HCT116 (cell line): ENCODE measurements at regions not wholly inside any gene's neighbourhood (a gene's known extent, or its start where the extent isn't known, plus 50 kb on each side); places are given as distances from the start of the nearest gene placed in this dataset.

ENCODE experiments used
- ATAC-seq: fragments of 200-7000 bp; cut with Tn5 transposase; 2 replicates; pipeline ENCODE4 v1.9.1; 2020; ENCODE audit warnings: mild to moderate bottlenecking, moderate library complexity
- BruUV-seq: library from RNA; stranded (reverse); fragments of 400-500 nt; replicated peaks from 2 replicates; lab custom pipeline; 2021; lab: Mats Ljungman, UMichigan
- CTCF ChIA-PET: fragments of 300-600 bp; sonication (Branson Sonifier 250); formaldehyde crosslinking; loops from one replicate; lab custom pipeline; 2021; ENCODE audit warnings: antibody characterized with exemption; lab: Charles Lee
- POLR2A ChIA-PET: fragments of 300-600, 350-600 bp; sonication (Branson Sonifier 250); formaldehyde crosslinking; loops from one replicate; lab custom pipeline; 2021; ENCODE audit warnings: antibody characterized with exemption; lab: Charles Lee
- RAD21 ChIA-PET, 2 experiments: fragments of 300-600 bp; sonication (Branson Sonifier 250); formaldehyde crosslinking; loops; one replicate each; lab custom pipeline; 2023; ENCODE audit warnings: low total read pairs in 2 of 2; ENCODE audit not compliant: uncharacterized antibody in 2 of 2, unreplicated experiment in 2 of 2, low non-redundant PET in 1 of 2; lab: Charles Lee
- DNase-seq: peaks from one replicate; pipeline ENCODE4 v3.0.0-alpha.2; 2010; ENCODE audit warnings: low read depth, low spot score
- H2AFZ ChIP-seq: fragments of 200-600 bp; shearing (Covaris generic), sonication (generic); 2 replicates; pipeline ENCODE4 v1.6.1; 2017; ENCODE audit warnings: low read depth, mixed run types, mixed read lengths, antibody characterized with exemption, low read length; ENCODE audit not compliant: poor library complexity, severe bottlenecking
- H3K27ac ChIP-seq: 2 replicates; pipeline ENCODE4 v1.5.1; 2012; ENCODE audit warnings: low read depth, low read length
- H3K27me3 ChIP-seq: fragments of 200-600 bp; sonication (generic); 2 replicates; pipeline ENCODE4 v1.6.1; 2016; ENCODE audit warnings: mixed run types, low read length, mixed read lengths; ENCODE audit not compliant: insufficient read depth
- H3K36me3 ChIP-seq, 2 experiments: fragments of 200-500 bp in 1 of 2; fragments of 200-600 bp in 1 of 2; sonication (Bioruptor generic) in 1 of 2; sonication (generic) in 1 of 2; 2 replicates each; pipeline versions ENCODE4 v1.5.1 to v1.6.1; 2014 to 2016; ENCODE audit warnings: low read length in 2 of 2, inconsistent platforms in 1 of 2, mixed read lengths in 1 of 2, mixed run types in 1 of 2; ENCODE audit not compliant: insufficient read depth in 2 of 2, control insufficient read depth in 1 of 2
- H3K4me1 ChIP-seq, 2 experiments: fragments of 200-600 bp in 1 of 2; sonication (generic) in 1 of 2; 2 replicates each; pipeline versions ENCODE4 v1.5.1 to v1.6.1; 2012 to 2017; ENCODE audit warnings: low read length in 2 of 2, inconsistent platforms in 1 of 2, mild to moderate bottlenecking in 1 of 2, mixed read lengths in 1 of 2, mixed run types in 1 of 2, moderate library complexity in 1 of 2; ENCODE audit not compliant: insufficient read depth in 2 of 2, control insufficient read depth in 1 of 2
- H3K4me2 ChIP-seq: fragments of 200-600 bp; sonication (generic); 2 replicates; pipeline ENCODE4 v1.6.1; 2017; ENCODE audit warnings: mixed run types, low read length, mixed read lengths
- H3K4me3 ChIP-seq, 2 experiments: fragments of 200-600 bp in 1 of 2; sonication (generic) in 1 of 2; replicated peaks in 1 of 2; 2 replicates each; pipeline ENCODE4 v1.5.1; 2011 to 2016; ENCODE audit warnings: low read length in 2 of 2, control low read depth in 1 of 2, low read depth in 1 of 2, mild to moderate bottlenecking in 1 of 2, mixed read lengths in 1 of 2, mixed run types in 1 of 2
- H3K79me2 ChIP-seq: fragments of 200-600 bp; sonication (generic); 2 replicates; pipeline ENCODE4 v1.6.1; 2017; ENCODE audit warnings: mild to moderate bottlenecking, mixed run types, low read length, moderate library complexity, mixed read lengths; ENCODE audit not compliant: insufficient read depth
- H3K9ac ChIP-seq: fragments of 200-600 bp; sonication (generic); 2 replicates; pipeline ENCODE4 v1.6.1; 2016; ENCODE audit warnings: low read length, mixed read lengths
- H3K9me2 ChIP-seq: fragments of 200-600 bp; sonication (generic), shearing (Covaris generic); 2 replicates; pipeline ENCODE4 v1.6.1; 2017; ENCODE audit warnings: mixed run types, mild to moderate bottlenecking, moderate library complexity; ENCODE audit not compliant: insufficient read depth
- H3K9me3 ChIP-seq, 2 experiments: fragments of 200-500 bp in 1 of 2; fragments of 200-600 bp in 1 of 2; sonication (Bioruptor generic) in 1 of 2; sonication (generic) in 1 of 2; 2 replicates each; pipeline ENCODE4 v1.6.1; 2014 to 2017; ENCODE audit warnings: low read length in 2 of 2, mixed read lengths in 2 of 2, inconsistent platforms in 1 of 2, low read depth in 1 of 2, mild to moderate bottlenecking in 1 of 2, mixed run types in 1 of 2, moderate library complexity in 1 of 2; ENCODE audit not compliant: control insufficient read depth in 1 of 2, insufficient read depth in 1 of 2
- H4K20me1 ChIP-seq: fragments of 200-600 bp; sonication (generic), shearing (Covaris generic); 2 replicates; pipeline ENCODE4 v1.6.1; 2017; ENCODE audit warnings: mixed run types, mild to moderate bottlenecking, moderate library complexity; ENCODE audit not compliant: insufficient read depth
- CBX3 ChIP-seq: IDR thresholded peaks from 2 replicates; pipeline ENCODE4 v1.6.1; 2012; ENCODE audit warnings: low read depth
- EGR1 ChIP-seq: IDR thresholded peaks from 2 replicates; pipeline ENCODE4 v1.6.1; 2012; ENCODE audit warnings: low read depth
- ELF1 ChIP-seq: IDR thresholded peaks from 2 replicates; pipeline ENCODE4 v1.6.1; 2012; ENCODE audit warnings: low read depth, borderline replicate concordance
- EZH2 ChIP-seq: fragments of 200-600 bp; sonication (generic); IDR thresholded peaks from 2 replicates; pipeline ENCODE4 v1.6.1; 2017; ENCODE audit warnings: antibody characterized with exemption, mixed run types
- EZH2phosphoT487 ChIP-seq: fragments of 200-600 bp; IDR thresholded peaks from 2 replicates; pipeline ENCODE4 v1.6.1; 2018; ENCODE audit warnings: antibody characterized with exemption, borderline replicate concordance
- POLR2AphosphoS5 ChIP-seq: IDR thresholded peaks from 2 replicates; pipeline ENCODE4 v1.6.1; 2011; ENCODE audit warnings: mild to moderate bottlenecking, low read depth, low read length, moderate library complexity
- RAD21 ChIP-seq: IDR thresholded peaks from 2 replicates; pipeline ENCODE4 v1.6.1; 2012; ENCODE audit warnings: low read depth, mild to moderate bottlenecking
- SIN3A ChIP-seq: IDR thresholded peaks from 2 replicates; pipeline ENCODE4 v1.6.1; 2012; ENCODE audit warnings: low read depth
- SP1 ChIP-seq: IDR thresholded peaks from 2 replicates; pipeline ENCODE4 v1.6.1; 2012; ENCODE audit warnings: low read depth
- YY1 ChIP-seq: IDR thresholded peaks from 2 replicates; pipeline ENCODE4 v1.6.1; 2011; ENCODE audit warnings: low read length, low read depth, moderate library complexity, mild to moderate bottlenecking; ENCODE audit not compliant: insufficient replicate concordance; ENCODE audit errors: extremely low read depth
- ZFX ChIP-seq: fragments of 450-650 bp; IDR thresholded peaks from 2 replicates; pipeline ENCODE4 v1.6.1; 2017
- intact Hi-C: fragments of 100-400 bp; cut with micrococcal nuclease; formaldehyde crosslinking; loops from 2 replicates; pipeline ENCODE4 v1.10.0; 2022
- TF ChIP-seq, protein P1 (sequence below): IDR thresholded peaks from 2 replicates; pipeline ENCODE4 v1.6.1; 2012
- TF ChIP-seq, protein P2 (sequence below): IDR thresholded peaks from 2 replicates; pipeline ENCODE4 v1.6.1; 2012; ENCODE audit warnings: low read depth
- TF ChIP-seq, protein P3 (sequence below): IDR thresholded peaks from 2 replicates; pipeline ENCODE4 v1.6.1; 2012

DNA sequence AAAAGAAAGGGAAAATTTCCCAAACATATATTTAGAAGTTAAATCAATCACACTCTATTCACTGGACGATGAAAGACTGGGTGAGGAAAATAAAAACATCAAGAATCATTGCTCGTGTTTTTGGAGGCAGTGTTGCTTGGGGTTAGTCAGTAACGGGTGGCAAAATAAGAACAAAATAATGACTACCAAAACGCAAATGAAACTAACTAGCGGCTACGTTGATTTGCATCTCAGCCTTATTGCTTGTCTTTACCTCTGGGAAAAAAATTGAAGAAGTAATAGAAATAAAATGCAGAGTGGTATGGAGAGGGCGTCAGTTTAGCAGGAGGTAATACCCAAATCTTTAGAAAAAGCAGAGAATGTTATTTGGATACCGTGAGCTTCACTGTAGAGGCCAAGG lies 86.4 kb upstream of the SORBS2 start:
- Histone ChIP-seq H3K9ac (no peak overlapping the region), H3K27me3 (no peaks in the 10 kb centered on the region), H3K4me2 (no peak overlapping the region), H3K79me2 (no peaks in the 10 kb centered on the region), H3K9me2 (no peaks in the 10 kb centered on the region), H3K4me3 (no peak overlapping the region), H3K4me1 (no peaks in the 10 kb centered on the region), H3K36me3 (no peaks in the 10 kb centered on the region), H3K27ac (no peak overlapping the region), H2AFZ (no peak overlapping the region), H4K20me1 (no peaks in the 10 kb centered on the region)
- ChIA-PET CTCF (interaction anchor here (1.3 kb wide), 1 partner anchor 9 kb away, joined by 4 read pairs; no protein-coding TSS in a partner anchor), POLR2A (no interaction called here)
- no peak for ATAC-seq
- no TSS peak for BruUV-seq
- intact Hi-C loops: no loop called here
- TF ChIP-seq RAD21: no peak
- no peak for TF ChIP-seq EZH2phosphoT487
- TF ChIP-seq ELF1: no peak
- TF ChIP-seq SP1: no peak
- no peak for TF ChIP-seq YY1
- TF ChIP-seq, protein P1, sequence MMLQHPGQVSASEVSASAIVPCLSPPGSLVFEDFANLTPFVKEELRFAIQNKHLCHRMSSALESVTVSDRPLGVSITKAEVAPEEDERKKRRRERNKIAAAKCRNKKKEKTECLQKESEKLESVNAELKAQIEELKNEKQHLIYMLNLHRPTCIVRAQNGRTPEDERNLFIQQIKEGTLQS: no peak
- no peak for TF ChIP-seq ZFX
- TF ChIP-seq, protein P2, sequence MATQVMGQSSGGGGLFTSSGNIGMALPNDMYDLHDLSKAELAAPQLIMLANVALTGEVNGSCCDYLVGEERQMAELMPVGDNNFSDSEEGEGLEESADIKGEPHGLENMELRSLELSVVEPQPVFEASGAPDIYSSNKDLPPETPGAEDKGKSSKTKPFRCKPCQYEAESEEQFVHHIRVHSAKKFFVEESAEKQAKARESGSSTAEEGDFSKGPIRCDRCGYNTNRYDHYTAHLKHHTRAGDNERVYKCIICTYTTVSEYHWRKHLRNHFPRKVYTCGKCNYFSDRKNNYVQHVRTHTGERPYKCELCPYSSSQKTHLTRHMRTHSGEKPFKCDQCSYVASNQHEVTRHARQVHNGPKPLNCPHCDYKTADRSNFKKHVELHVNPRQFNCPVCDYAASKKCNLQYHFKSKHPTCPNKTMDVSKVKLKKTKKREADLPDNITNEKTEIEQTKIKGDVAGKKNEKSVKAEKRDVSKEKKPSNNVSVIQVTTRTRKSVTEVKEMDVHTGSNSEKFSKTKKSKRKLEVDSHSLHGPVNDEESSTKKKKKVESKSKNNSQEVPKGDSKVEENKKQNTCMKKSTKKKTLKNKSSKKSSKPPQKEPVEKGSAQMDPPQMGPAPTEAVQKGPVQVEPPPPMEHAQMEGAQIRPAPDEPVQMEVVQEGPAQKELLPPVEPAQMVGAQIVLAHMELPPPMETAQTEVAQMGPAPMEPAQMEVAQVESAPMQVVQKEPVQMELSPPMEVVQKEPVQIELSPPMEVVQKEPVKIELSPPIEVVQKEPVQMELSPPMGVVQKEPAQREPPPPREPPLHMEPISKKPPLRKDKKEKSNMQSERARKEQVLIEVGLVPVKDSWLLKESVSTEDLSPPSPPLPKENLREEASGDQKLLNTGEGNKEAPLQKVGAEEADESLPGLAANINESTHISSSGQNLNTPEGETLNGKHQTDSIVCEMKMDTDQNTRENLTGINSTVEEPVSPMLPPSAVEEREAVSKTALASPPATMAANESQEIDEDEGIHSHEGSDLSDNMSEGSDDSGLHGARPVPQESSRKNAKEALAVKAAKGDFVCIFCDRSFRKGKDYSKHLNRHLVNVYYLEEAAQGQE: no peak
- TF ChIP-seq SIN3A: no peak
- no peak for TF ChIP-seq CBX3
- TF ChIP-seq POLR2AphosphoS5: no peak
- TF ChIP-seq, protein P3, sequence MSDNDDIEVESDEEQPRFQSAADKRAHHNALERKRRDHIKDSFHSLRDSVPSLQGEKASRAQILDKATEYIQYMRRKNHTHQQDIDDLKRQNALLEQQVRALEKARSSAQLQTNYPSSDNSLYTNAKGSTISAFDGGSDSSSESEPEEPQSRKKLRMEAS: no peak
- TF ChIP-seq EZH2: no peak
- TF ChIP-seq EGR1: no peak
- TF ChIP-seq, all 23 proteins: peak for 0
- H3K9me3 ChIP-seq: no peaks in the 10 kb centered on the region
- RAD21 ChIA-PET: no interaction called here
- DNase-seq: no peak
